PC-3 (cell line): ENCODE measurements at regions not wholly inside any gene's neighbourhood (a gene's known extent, or its start where the extent isn't known, plus 50 kb on each side); places are given as distances from the start of the nearest gene placed in this dataset.

Experiments
- CTCF ChIP-seq: fragments of 300-600 bp; sonication (generic); conservative IDR thresholded peaks from 2 replicates; pipeline ENCODE4 v1.5.1; 2017; ENCODE audit warnings: antibody characterized with exemption, low read depth, mild to moderate bottlenecking, low read length
- EZH2 ChIP-seq: fragments of 300-600 bp; sonication (generic); IDR thresholded peaks from one replicate; pipeline ENCODE4 v1.6.1; 2017; ENCODE audit warnings: antibody characterized with exemption, mild to moderate bottlenecking, low read length; ENCODE audit not compliant: unreplicated experiment
- EZH2phosphoT487 ChIP-seq: fragments of 300-600 bp; sonication (generic); IDR thresholded peaks from 2 replicates; pipeline ENCODE4 v1.6.1; 2018; ENCODE audit warnings: mild to moderate bottlenecking, antibody characterized with exemption, low read length, borderline replicate concordance

- TF ChIP-seq EZH2phosphoT487 = no peak
- no peak for TF ChIP-seq CTCF
- no peak for TF ChIP-seq EZH2
Observed at GRCh38 chr13:87368639-87369038, 302.5 kb upstream of the SLITRK5 start.
